DND-41 (cell line): ENCODE measurements at regions not wholly inside any gene's neighbourhood (a gene's known extent, or its start where the extent isn't known, plus 50 kb on each side); places are given as distances from the start of the nearest gene placed in this dataset.

Source experiments
- ATAC-seq: fragments of 200-7000 bp; cut with Tn5 transposase; 3 replicates; pipeline ENCODE4 v1.9.1; 2021; ENCODE audit warnings: low read depth; ENCODE audit not compliant: insufficient read depth
- DNase-seq: peaks from one replicate; pipeline ENCODE4 v3.0.0-alpha.2; 2020
- H2AFZ ChIP-seq: 2 replicates; pipeline ENCODE4 v1.6.0; 2012; ENCODE audit warnings: low read depth, low read length
- H3K27ac ChIP-seq: 2 replicates; pipeline ENCODE4 v1.5.1; 2012; ENCODE audit warnings: low read length, inconsistent platforms
- H3K27me3 ChIP-seq: fragments of 200-600 bp; sonication (generic); 2 replicates; pipeline ENCODE4 v1.6.0; 2012; ENCODE audit warnings: low read length, mild to moderate bottlenecking, inconsistent platforms; ENCODE audit not compliant: insufficient read depth, poor library complexity
- H3K36me3 ChIP-seq: 2 replicates; pipeline ENCODE4 v1.5.1; 2012; ENCODE audit warnings: low read length, inconsistent platforms; ENCODE audit not compliant: insufficient read depth
- H3K4me1 ChIP-seq: 2 replicates; pipeline ENCODE4 v1.5.1; 2012; ENCODE audit warnings: mild to moderate bottlenecking, low read length; ENCODE audit not compliant: insufficient read depth
- H3K4me2 ChIP-seq: 2 replicates; pipeline ENCODE4 v1.6.0; 2012; ENCODE audit warnings: mild to moderate bottlenecking, moderate library complexity, low read length, inconsistent platforms; ENCODE audit not compliant: insufficient read depth
- H3K4me3 ChIP-seq, 2 experiments: fragments of 200-600 bp in 1 of 2; shearing (Covaris generic) in 1 of 2; 2 replicates each; pipeline ENCODE4 v1.5.1; 2012 to 2016; ENCODE audit warnings: inconsistent platforms in 2 of 2, low read length in 2 of 2, mild to moderate bottlenecking in 2 of 2, low read depth in 1 of 2, moderate library complexity in 1 of 2
- H3K79me2 ChIP-seq: 2 replicates; pipeline ENCODE4 v1.6.0; 2012; ENCODE audit warnings: low read length, inconsistent platforms; ENCODE audit not compliant: insufficient read depth
- H3K9ac ChIP-seq: 2 replicates; pipeline ENCODE4 v1.6.0; 2012; ENCODE audit warnings: low read depth, mild to moderate bottlenecking, inconsistent platforms, low read length, moderate library complexity
- H3K9me3 ChIP-seq: 2 replicates; pipeline ENCODE4 v1.5.1; 2012; ENCODE audit warnings: low read length, moderate library complexity, mild to moderate bottlenecking, inconsistent platforms; ENCODE audit not compliant: insufficient read depth, severe bottlenecking
- H4K20me1 ChIP-seq: 2 replicates; pipeline ENCODE4 v1.6.0; 2012; ENCODE audit warnings: low read length; ENCODE audit not compliant: insufficient read depth
- EZH2 ChIP-seq: IDR thresholded peaks from 3 replicates; pipeline ENCODE4 v1.6.1; 2012; ENCODE audit warnings: borderline replicate concordance, low read depth, mild to moderate bottlenecking, moderate library complexity, low read length, inconsistent platforms; ENCODE audit not compliant: severe bottlenecking
- TF ChIP-seq, protein P1 (sequence below): IDR thresholded peaks from 2 replicates; pipeline ENCODE4 v1.5.1; 2012; ENCODE audit warnings: borderline replicate concordance, low read length, moderate library complexity, mild to moderate bottlenecking; ENCODE audit not compliant: poor library complexity, severe bottlenecking; ENCODE audit errors: extremely low read depth

GRCh38 chr16:86212706-86213436, 297.5 kb upstream of the FOXF1 start:
- Histone ChIP-seq H3K9ac (no peak overlapping the region), H2AFZ (no peak overlapping the region), H3K9me3 (peaks cover 12% of the 10 kb centered on the region), H4K20me1 (no peaks in the 10 kb centered on the region), H3K79me2 (no peaks in the 10 kb centered on the region), H3K4me3 (no peak overlapping the region), H3K4me1 (no peaks in the 10 kb centered on the region), H3K4me2 (no peak overlapping the region), H3K36me3 (no peaks in the 10 kb centered on the region), H3K27ac (no peak overlapping the region), H3K27me3 (no peaks in the 10 kb centered on the region)
- DNase-seq (no peak), ATAC-seq (no peak)
- TF ChIP-seq, protein P1, sequence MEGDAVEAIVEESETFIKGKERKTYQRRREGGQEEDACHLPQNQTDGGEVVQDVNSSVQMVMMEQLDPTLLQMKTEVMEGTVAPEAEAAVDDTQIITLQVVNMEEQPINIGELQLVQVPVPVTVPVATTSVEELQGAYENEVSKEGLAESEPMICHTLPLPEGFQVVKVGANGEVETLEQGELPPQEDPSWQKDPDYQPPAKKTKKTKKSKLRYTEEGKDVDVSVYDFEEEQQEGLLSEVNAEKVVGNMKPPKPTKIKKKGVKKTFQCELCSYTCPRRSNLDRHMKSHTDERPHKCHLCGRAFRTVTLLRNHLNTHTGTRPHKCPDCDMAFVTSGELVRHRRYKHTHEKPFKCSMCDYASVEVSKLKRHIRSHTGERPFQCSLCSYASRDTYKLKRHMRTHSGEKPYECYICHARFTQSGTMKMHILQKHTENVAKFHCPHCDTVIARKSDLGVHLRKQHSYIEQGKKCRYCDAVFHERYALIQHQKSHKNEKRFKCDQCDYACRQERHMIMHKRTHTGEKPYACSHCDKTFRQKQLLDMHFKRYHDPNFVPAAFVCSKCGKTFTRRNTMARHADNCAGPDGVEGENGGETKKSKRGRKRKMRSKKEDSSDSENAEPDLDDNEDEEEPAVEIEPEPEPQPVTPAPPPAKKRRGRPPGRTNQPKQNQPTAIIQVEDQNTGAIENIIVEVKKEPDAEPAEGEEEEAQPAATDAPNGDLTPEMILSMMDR: no peak
- no peak for TF ChIP-seq EZH2

GRCh38 chr16:86213437-86214205, 296.7 kb upstream of the FOXF1 start:
- Histone ChIP-seq H3K4me3 (no peak overlapping the region), H4K20me1 (no peaks in the 10 kb centered on the region), H2AFZ (no peak overlapping the region), H3K4me2 (no peak overlapping the region), H3K9ac (no peak overlapping the region), H3K27ac (no peak overlapping the region), H3K79me2 (no peaks in the 10 kb centered on the region), H3K27me3 (no peaks in the 10 kb centered on the region), H3K36me3 (no peaks in the 10 kb centered on the region), H3K4me1 (no peaks in the 10 kb centered on the region), H3K9me3 (peaks cover 12% of the 10 kb centered on the region)
- no peak for DNase-seq
- ATAC-seq: no peak
- TF ChIP-seq, protein P1: no peak
- TF ChIP-seq EZH2: no peak

GRCh38 chr16:86214326-86215232, 295.7 kb upstream of the FOXF1 start:
- DNase-seq: no peak
- no peaks in the 10 kb centered on the region for H3K79me2 ChIP-seq
- H3K4me1 ChIP-seq: no peaks in the 10 kb centered on the region
- H2AFZ ChIP-seq: no peak overlapping the region
- ATAC-seq: no peak
- no peak overlapping the region for H3K4me2 ChIP-seq
- no peaks in the 10 kb centered on the region for H3K27me3 ChIP-seq
- H3K9me3 ChIP-seq: peaks cover 12% of the 10 kb centered on the region
- no peak overlapping the region for H3K4me3 ChIP-seq
- no peaks in the 10 kb centered on the region for H3K36me3 ChIP-seq
- no peaks in the 10 kb centered on the region for H4K20me1 ChIP-seq
- no peak overlapping the region for H3K9ac ChIP-seq
- TF ChIP-seq EZH2: no peak
- TF ChIP-seq, protein P1: no peak
- no peak overlapping the region for H3K27ac ChIP-seq
